Prostate gland (tissue), 2 donors: ENCODE measurements at regions not wholly inside any gene's neighbourhood (a gene's known extent, or its start where the extent isn't known, plus 50 kb on each side); places are given as distances from the start of the nearest gene placed in this dataset.
"Not testable (repeated sequence)": the region's sequence is repeated elsewhere in the genome, so short reads cannot be mapped to it uniquely, and the experiment has no call there.

ENCODE experiments used
- POLR2A ChIP-seq: fragments of 450-650 bp; IDR thresholded peaks from one replicate; pipeline ENCODE4 v1.6.1; 2016; ENCODE audit warnings: antibody characterized with exemption, mild to moderate bottlenecking
- POLR2AphosphoS5 ChIP-seq: sonication (generic); formaldehyde crosslinking; IDR thresholded peaks from one replicate; pipeline ENCODE4 v1.6.1; 2017; ENCODE audit warnings: antibody characterized with exemption
- TF ChIP-seq, protein P1 (sequence below), 4 experiments: fragments of 200-600 bp in 2 of 4; fragments of 450-650 bp in 2 of 4; sonication (generic) in 2 of 4; IDR thresholded peaks; 1 replicate in 3 of 4; 2 replicates in 1 of 4; pipeline ENCODE4 v1.5.1; 2016 to 2019; ENCODE audit warnings: antibody characterized with exemption in 4 of 4, mild to moderate bottlenecking in 2 of 4, moderate library complexity in 2 of 4

DNA sequence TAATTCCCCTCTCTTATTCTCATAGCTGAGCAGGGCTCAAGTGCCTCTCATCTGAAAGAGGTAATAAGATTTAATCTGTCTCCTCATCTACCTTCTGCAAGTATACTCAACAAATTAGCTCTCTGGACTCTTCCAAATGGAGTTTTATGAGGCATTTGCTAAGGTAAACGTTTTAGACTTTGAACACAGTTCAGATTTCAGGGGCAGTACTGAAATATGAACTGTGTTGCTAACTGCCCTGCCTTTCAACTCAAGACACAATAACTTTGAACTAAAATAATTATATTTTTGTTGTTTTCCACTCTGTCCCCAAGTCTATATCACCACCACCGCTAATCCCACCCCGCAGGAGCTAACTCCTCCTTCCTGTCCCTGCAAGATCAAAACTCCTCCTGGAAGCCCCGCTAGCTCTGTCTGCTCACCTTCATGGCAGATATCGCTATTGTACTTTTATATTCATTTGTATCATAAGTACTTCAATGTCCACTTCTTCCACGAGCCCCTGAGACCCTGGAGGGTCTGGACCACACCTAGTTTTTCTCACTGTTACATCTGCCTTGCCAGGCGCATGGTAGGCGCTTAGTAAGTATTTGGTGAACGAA, 90.7 kb upstream of the DRD5 start:
- not testable (repeated sequence) for TF ChIP-seq POLR2AphosphoS5, POLR2A
- TF ChIP-seq, protein P1, sequence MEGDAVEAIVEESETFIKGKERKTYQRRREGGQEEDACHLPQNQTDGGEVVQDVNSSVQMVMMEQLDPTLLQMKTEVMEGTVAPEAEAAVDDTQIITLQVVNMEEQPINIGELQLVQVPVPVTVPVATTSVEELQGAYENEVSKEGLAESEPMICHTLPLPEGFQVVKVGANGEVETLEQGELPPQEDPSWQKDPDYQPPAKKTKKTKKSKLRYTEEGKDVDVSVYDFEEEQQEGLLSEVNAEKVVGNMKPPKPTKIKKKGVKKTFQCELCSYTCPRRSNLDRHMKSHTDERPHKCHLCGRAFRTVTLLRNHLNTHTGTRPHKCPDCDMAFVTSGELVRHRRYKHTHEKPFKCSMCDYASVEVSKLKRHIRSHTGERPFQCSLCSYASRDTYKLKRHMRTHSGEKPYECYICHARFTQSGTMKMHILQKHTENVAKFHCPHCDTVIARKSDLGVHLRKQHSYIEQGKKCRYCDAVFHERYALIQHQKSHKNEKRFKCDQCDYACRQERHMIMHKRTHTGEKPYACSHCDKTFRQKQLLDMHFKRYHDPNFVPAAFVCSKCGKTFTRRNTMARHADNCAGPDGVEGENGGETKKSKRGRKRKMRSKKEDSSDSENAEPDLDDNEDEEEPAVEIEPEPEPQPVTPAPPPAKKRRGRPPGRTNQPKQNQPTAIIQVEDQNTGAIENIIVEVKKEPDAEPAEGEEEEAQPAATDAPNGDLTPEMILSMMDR (IDR thresholded peaks at IDR 0.05): not testable (repeated sequence)
